ENCODE measurements at regions not wholly inside any gene's neighbourhood (a gene's known extent, or its start where the extent isn't known, plus 50 kb on each side); places are given as distances from the start of the nearest gene placed in this dataset.

GRCh38 chr13:79740991-79741390, 260.0 kb downstream of the NDFIP2 start:
- no peak overlapping the region for H3K4me3 Mint-ChIP-seq
- Histone ChIP-seq H3K79me2 (replicated peaks; ENCODE audit: insufficient read depth) (no peaks in the 10 kb centered on the region), H4K20me1 (replicated peaks; ENCODE audit: insufficient read depth) (no peaks in the 10 kb centered on the region), H3K36me3 (ENCODE audit: insufficient read depth) (no peaks in the 10 kb centered on the region), H3K4me1 (ENCODE audit: insufficient read depth) (no peaks in the 10 kb centered on the region), H3K27me3 (ENCODE audit: insufficient read depth) (no peaks in the 10 kb centered on the region), H3K27ac (ENCODE audit: low read depth) (no peak overlapping the region), H3K9me2 (ENCODE audit: insufficient read depth) (peaks cover 6% of the 10 kb centered on the region), H3F3A (replicated peaks; ENCODE audit: low read depth) (no peaks in the 10 kb centered on the region), H3K4me3 (no peak overlapping the region), H2AFZ (no peak overlapping the region), H3K4me2 (no peak overlapping the region)
- TF ChIP-seq REST (IDR thresholded peaks at IDR 0.05; ENCODE audit: unreplicated experiment) (no peak), STAT1 (IDR thresholded peaks at IDR 0.05; ENCODE audit: unreplicated experiment) (no peak)
- TF ChIP-seq, protein P1, sequence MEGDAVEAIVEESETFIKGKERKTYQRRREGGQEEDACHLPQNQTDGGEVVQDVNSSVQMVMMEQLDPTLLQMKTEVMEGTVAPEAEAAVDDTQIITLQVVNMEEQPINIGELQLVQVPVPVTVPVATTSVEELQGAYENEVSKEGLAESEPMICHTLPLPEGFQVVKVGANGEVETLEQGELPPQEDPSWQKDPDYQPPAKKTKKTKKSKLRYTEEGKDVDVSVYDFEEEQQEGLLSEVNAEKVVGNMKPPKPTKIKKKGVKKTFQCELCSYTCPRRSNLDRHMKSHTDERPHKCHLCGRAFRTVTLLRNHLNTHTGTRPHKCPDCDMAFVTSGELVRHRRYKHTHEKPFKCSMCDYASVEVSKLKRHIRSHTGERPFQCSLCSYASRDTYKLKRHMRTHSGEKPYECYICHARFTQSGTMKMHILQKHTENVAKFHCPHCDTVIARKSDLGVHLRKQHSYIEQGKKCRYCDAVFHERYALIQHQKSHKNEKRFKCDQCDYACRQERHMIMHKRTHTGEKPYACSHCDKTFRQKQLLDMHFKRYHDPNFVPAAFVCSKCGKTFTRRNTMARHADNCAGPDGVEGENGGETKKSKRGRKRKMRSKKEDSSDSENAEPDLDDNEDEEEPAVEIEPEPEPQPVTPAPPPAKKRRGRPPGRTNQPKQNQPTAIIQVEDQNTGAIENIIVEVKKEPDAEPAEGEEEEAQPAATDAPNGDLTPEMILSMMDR (conservative IDR thresholded peaks at IDR 0.05; ENCODE audit: low read depth in 2 of 2): no peak
- DNase-seq (ENCODE audit: low spot score) (no peak), ATAC-seq (no peak)
- H3K27me3 Mint-ChIP-seq (ENCODE audit: insufficient read depth, low read depth, poor library complexity): no peaks in the 10 kb centered on the region
- no peak overlapping the region for H3K27ac Mint-ChIP-seq
- H3K4me1 Mint-ChIP-seq: no peaks in the 10 kb centered on the region
- no peaks in the 10 kb centered on the region for H3K9me3 Mint-ChIP-seq
- H3K36me3 Mint-ChIP-seq (ENCODE audit: low read depth): no peaks in the 10 kb centered on the region

DNA sequence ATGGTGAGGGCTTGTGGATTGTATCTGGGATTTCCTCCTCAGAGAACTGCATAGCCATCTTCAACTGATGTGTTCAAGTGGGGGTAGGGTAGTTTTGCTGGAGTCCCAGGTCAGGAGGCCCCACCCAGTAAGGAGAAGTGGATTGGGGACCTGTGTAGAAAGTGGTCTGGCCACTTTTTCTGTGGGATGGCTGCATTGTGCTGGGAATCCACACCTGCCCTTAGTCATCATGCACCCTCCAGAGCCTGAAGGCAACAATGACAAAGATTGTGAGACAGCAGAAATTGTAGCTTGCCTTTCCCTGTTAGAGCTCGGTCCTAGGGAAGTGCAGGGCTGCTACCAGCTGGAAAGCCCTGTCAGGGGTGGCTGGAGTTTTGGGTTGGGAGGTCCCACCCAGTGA, 255.4 kb downstream of the NDFIP2 start:
- no peak for DNase-seq (ENCODE audit: low spot score)
- Histone ChIP-seq H4K20me1 (replicated peaks; ENCODE audit: insufficient read depth) (no peaks in the 10 kb centered on the region), H3K36me3 (ENCODE audit: insufficient read depth) (no peaks in the 10 kb centered on the region), H3K9me2 (ENCODE audit: insufficient read depth) (peaks cover 6% of the 10 kb centered on the region), H3K4me2 (no peak overlapping the region), H3K4me1 (ENCODE audit: insufficient read depth) (no peaks in the 10 kb centered on the region), H3K79me2 (replicated peaks; ENCODE audit: insufficient read depth) (no peaks in the 10 kb centered on the region), H3F3A (replicated peaks; ENCODE audit: low read depth) (no peaks in the 10 kb centered on the region), H2AFZ (no peak overlapping the region), H3K27me3 (ENCODE audit: insufficient read depth) (no peaks in the 10 kb centered on the region), H3K4me3 (no peak overlapping the region), H3K27ac (ENCODE audit: low read depth) (no peak overlapping the region)
- ATAC-seq: no peak
- Mint-ChIP-seq H3K9me3 (0 out of 3 replicates have a peak, but pooled peaks cover 5% of the 10 kb centered on the region), H3K27me3 (ENCODE audit: insufficient read depth, low read depth, poor library complexity) (peaks cover 4% of the 10 kb centered on the region), H3K36me3 (ENCODE audit: low read depth) (no peaks in the 10 kb centered on the region), H3K4me3 (no peak overlapping the region), H3K27ac (no peak overlapping the region), H3K4me1 (no peaks in the 10 kb centered on the region)
- TF ChIP-seq ETS1 (IDR thresholded peaks at IDR 0.05) (no peak), CREB1 (CRISPR knock-in tag; IDR thresholded peaks at IDR 0.05; ENCODE audit: low read depth) (no peak), REST (IDR thresholded peaks at IDR 0.05; ENCODE audit: unreplicated experiment) (no peak), POLR2AphosphoS5 (IDR thresholded peaks at IDR 0.05; ENCODE audit: low read depth) (no peak), EZH2 (IDR thresholded peaks at IDR 0.05; ENCODE audit: low read depth, unreplicated experiment) (no peak), ZNF114 (CRISPR knock-in tag; IDR thresholded peaks at IDR 0.05) (no peak), ZNF331 (CRISPR knock-in tag; IDR thresholded peaks at IDR 0.05; ENCODE audit: low read depth) (no peak), EZH2phosphoT487 (IDR thresholded peaks at IDR 0.05; ENCODE audit: unreplicated experiment) (no peak), JUNB (IDR thresholded peaks at IDR 0.05; ENCODE audit: unreplicated experiment) (no peak), STAT1 (IDR thresholded peaks at IDR 0.05; ENCODE audit: unreplicated experiment) (no peak)

Measured in GM23338 (cell line).